Muscle of arm (tissue), 1 donor: ENCODE measurements at regions not wholly inside any gene's neighbourhood (a gene's known extent, or its start where the extent isn't known, plus 50 kb on each side); places are given as distances from the start of the nearest gene placed in this dataset.

Experiments
- DNase-seq: peaks from one replicate; pipeline ENCODE4 v3.0.0-alpha.2; 2013

DNA sequence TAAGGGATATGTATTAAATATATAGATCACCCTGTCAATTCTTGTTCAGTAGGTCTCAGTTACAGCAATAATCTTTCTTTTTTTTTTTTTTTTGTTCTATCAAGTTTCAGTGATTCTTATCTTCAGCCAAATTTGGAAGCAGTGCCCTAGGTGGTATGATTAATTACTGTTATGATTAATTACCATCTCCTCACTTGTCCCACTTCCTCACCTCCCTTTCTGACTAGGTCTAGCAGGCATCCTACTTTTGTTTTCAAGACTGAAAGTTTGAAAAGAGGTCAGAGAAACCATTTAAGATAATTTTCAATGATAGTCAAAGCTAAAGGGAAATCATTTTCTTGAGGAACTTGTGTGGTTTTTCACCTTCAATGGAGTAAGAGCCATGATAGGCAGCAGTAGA lies 144.0 kb upstream of the CNTN4 start:
- DNase-seq: no peak

DNA sequence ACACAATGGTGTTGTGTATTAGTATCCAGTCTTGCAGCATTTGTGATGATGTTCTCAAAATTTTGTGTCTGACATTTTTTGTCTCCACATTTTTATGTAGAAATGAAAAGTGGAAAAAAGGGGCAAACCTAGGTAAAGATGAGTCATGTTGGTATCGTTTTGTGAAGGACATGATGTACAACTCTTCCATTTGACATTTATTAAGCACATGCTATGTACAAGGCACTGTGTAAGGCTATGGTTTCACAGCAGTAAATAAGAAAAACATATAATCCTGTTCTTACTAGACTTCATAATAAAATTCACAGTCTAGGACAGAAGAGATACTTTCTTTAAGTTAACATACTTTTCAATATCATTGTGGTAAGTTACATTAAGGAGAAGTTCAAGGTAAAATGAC lies 143.5 kb upstream of the CNTN4 start:
- no peak for DNase-seq

DNA sequence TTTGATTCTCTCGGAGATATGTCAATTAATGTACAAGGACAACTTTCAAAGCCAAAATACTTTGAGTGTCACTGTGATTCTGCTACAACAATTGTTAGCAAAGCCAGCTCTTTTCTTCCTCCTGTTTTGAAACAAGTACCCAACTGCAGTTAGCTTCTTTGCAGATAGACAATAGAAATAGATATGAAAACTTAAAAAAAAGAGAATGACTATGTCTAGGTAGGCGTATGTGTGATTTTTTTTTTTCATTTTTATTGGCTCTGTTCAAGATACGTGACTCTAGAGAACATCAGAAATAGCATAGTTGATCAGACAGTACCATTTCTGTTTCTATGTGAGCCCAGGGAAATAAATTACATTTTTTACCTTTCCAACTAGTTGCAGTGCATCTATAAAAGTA lies 142.9 kb upstream of the CNTN4 start:
- no peak for DNase-seq

DNA sequence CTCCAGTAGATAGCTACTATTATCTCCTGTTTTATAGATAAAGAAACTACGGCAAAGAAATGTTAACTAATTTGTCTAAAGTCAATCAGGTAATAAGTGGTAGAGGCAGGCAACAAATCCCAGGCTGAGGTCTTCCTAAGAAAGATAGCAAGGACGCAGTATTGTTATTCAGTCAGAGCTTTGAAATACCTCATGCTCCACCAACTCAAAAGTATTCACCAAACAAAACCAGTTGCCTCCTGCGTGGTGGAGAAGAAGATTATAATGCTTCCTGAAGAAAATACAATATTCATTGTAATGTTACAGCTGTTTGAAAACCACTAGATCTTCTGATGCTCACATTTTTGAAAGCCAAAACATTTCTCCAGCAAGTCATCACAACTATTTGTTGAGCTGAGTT lies 138.2 kb upstream of the CNTN4 start:
- no peak for DNase-seq

- no peak for DNase-seq
Observed at GRCh38 chr3:1962396-1963088, 136.1 kb upstream of the CNTN4 start.

DNA sequence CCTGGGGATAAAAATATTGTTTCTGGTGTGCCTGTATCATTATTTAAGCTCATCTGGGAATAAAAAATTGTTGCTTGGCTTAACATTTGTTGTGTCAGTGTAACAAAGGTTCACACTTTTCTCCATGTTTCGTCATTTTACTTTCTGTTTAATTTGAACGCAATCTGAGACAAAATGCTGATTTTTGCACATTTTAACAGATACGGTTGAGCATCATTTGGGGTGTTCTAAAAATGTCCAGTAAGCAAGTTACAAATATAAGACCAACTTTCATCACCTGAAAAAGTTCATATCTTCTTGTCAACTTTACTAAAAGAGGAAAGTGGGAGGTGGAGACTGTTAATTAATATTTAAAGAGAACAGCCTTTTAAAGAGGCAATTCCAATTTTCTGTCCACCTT lies 134.8 kb upstream of the CNTN4 start:
- no peak for DNase-seq

DNA sequence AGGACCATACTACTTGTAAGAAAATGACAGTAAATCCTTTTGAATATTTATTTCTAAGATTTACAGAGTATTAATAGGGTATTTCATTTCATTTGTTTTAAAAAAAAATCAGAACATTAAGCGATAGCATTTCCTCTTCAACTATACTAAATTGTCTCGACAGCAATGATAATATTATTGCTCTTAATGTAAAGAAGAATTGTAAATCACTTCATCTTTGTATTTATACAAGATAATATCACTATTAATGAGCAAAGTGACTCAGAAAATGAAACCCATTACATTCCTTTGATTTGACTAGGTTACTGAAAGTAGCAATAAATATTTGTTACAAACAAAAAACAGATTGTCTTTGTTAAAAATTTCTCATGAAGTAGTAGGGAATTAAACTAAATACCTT lies 131.1 kb upstream of the CNTN4 start:
- DNase-seq: no peak

DNA sequence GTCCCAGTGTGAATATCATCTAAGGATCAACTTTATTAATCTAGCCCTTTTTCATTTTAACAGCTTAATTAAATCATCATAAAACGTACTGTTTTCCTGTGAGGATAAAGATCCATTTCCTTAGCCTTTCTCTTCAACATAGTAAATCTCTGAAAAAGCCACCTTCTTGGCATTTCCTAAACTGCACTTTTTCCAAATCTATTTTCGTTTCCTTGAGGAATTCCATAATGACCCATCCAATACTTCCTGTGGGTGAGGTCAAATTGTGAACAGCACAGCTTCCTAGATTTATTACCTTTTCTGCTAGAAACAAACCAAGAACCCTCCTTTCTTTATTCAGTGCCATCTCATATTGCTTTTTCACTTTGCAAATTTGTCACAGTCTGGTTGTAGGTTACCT lies 129.4 kb upstream of the CNTN4 start:
- DNase-seq: no peak

GRCh38 chr3:1971780-1972179 lies 126.9 kb upstream of the CNTN4 start:
- DNase-seq: no peak

- DNase-seq: no peak
Observed at GRCh38 chr3:1979961-1980615, 118.6 kb upstream of the CNTN4 start.

GRCh38 chr3:1987980-1988379 lies 110.7 kb upstream of the CNTN4 start:
- DNase-seq: no peak

GRCh38 chr3:1998739-1999138 lies 99.9 kb upstream of the CNTN4 start:
- DNase-seq: no peak

DNA sequence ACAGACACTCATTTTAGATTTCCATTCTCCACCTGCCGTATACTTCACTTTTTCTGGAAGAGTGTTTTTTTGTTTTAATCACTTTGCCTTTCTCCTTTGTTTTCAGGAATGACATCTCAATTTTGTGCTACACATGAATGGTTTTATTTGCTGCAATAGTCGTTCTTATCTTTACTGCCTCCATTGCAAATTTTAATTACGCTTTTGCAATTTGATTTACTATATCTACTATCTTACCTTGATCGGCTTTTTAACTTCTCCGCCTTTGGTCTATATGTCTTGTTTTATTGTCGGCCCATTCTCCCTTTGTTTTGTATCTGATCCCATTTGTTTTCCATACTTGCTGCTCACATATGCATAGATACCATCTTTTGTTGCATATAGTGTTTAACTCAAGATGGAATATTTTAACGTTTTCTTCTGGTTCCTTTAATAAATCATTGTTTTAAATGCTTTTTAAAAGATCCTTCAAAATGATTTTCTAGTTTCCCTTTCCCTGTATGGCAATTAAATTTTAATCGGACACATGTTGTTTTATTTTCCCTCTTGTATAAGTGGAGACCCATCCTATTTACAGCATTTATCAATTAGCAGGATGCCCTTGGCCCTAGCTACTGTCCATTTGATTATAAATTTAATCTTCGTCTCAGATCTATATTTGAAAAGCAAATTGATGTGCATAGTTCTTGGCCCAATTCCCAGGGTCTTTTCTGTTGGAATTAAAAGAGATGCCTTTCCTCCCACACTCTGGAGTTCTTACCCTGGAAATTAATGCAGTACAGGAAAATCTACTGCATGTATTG lies 97.2 kb upstream of the CNTN4 start:
- DNase-seq: no peak

- DNase-seq: no peak
Observed at GRCh38 chr3:2023959-2024358, 74.7 kb upstream of the CNTN4 start.

GRCh38 chr3:2024713-2025112 lies 74.0 kb upstream of the CNTN4 start:
- DNase-seq: no peak

DNA sequence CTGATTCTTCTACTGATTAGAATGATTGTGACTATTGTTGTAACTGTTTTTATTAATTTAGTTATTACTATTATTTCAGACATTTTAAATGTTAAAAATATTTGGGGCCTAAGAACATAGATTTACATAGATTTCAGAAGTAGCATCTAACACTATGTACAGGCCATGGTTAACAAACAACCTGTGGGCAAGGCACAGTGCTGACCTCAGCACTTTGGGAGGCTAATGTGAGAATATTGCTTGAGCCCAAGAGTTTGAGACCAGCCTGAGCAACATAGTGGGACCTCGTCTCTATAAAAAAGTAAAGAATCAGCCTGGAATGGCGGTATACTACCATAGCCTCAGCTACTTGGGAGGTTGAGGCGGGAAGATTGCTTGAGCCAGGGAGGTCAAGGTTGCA lies 69.1 kb upstream of the CNTN4 start:
- DNase-seq: no peak

- no peak for DNase-seq
Observed at GRCh38 chr3:2036076-2036475, 62.6 kb upstream of the CNTN4 start.

DNA sequence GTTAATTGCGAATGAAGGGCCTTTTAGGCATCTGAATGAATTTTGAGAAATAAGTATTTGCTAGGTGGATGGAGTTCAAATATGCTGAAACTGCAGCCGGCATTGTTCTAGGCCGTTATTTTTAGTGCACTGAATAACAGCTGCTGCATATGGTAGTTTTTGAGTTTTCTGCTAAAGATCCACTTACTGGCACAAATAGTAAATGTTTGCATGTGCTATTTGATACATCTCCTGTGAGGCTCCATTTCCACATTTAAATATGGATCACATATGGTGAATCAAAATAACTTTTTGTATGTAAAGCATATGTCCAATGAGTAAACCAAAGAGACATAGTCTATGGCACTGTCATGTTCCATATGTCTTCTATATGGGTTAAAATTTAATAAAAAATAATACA lies 56.7 kb upstream of the CNTN4 start:
- no peak for DNase-seq
